SK-N-SH (cell line): ENCODE measurements at regions not wholly inside any gene's neighbourhood (a gene's known extent, or its start where the extent isn't known, plus 50 kb on each side); places are given as distances from the start of the nearest gene placed in this dataset.

Experiments
- CTCF ChIA-PET: fragments of 300-600, 350-600 bp; formaldehyde crosslinking; extraction: SDS; loops from one replicate; lab custom pipeline; 2021; lab: Yijun Ruan, JAX
- POLR2A ChIA-PET: fragments of 350-600 bp; sonication (Branson Sonifier 250); formaldehyde crosslinking; extraction: SDS; loops from one replicate; lab custom pipeline; 2020; ENCODE audit warnings: antibody characterized with exemption, inconsistent platforms; lab: Yijun Ruan, JAX
- DNase-seq: peaks from one replicate; pipeline ENCODE4 v3.0.0; 2012
- H2AFZ ChIP-seq: fragments of 200-600 bp; sonication (generic); 2 replicates; pipeline ENCODE4 v1.8.1; 2016; ENCODE audit warnings: antibody characterized with exemption, mild to moderate bottlenecking, low read depth
- H3F3A ChIP-seq: fragments of 200-600 bp; sonication (generic); replicated peaks from 2 replicates; pipeline ENCODE3; 2016; ENCODE audit warnings: antibody characterized with exemption, mild to moderate bottlenecking; ENCODE audit not compliant: insufficient read depth
- H3K27ac ChIP-seq, 2 experiments: fragments of 200-500 bp in 1 of 2; fragments of 200-600 bp in 1 of 2; sonication (Bioruptor generic) in 1 of 2; sonication (generic), shearing (Covaris generic) in 1 of 2; 2 replicates each; pipeline versions ENCODE4 v1.5.1 to v1.6.1; 2014 to 2016; ENCODE audit warnings: low read depth in 2 of 2, inconsistent platforms in 1 of 2, low read length in 1 of 2, mild to moderate bottlenecking in 1 of 2, mixed read lengths in 1 of 2
- H3K27me3 ChIP-seq: fragments of 200-600 bp; sonication (generic), shearing (Covaris generic); 2 replicates; pipeline ENCODE4 v1.6.1; 2016; ENCODE audit warnings: mixed run types; ENCODE audit not compliant: insufficient read depth
- H3K36me3 ChIP-seq, 2 experiments: fragments of 200-500 bp in 1 of 2; fragments of 200-600 bp in 1 of 2; sonication (Bioruptor generic) in 1 of 2; sonication (generic) in 1 of 2; replicated peaks in 1 of 2; 2 replicates each; pipeline versions ENCODE3 to v1.5.1; 2014 to 2016; ENCODE audit warnings: low read length in 1 of 2, mild to moderate bottlenecking in 1 of 2; ENCODE audit not compliant: insufficient read depth in 2 of 2, control insufficient read depth in 1 of 2
- H3K4me1 ChIP-seq, 2 experiments: fragments of 200-500 bp in 1 of 2; fragments of 200-600 bp in 1 of 2; sonication (Bioruptor generic) in 1 of 2; sonication (generic), shearing (Covaris generic) in 1 of 2; 2 replicates each; pipeline versions ENCODE4 v1.5.1 to v1.6.1; 2014 to 2016; ENCODE audit warnings: low read depth in 1 of 2, low read length in 1 of 2, mixed run types in 1 of 2; ENCODE audit not compliant: insufficient read depth in 2 of 2, control insufficient read depth in 1 of 2
- H3K4me2 ChIP-seq: fragments of 200-600 bp; sonication (generic), shearing (Covaris generic); 2 replicates; pipeline ENCODE4 v1.6.1; 2017; ENCODE audit warnings: mixed run types
- H3K4me3 ChIP-seq, 2 experiments: fragments of 200-500 bp in 1 of 2; fragments of 200-600 bp in 1 of 2; sonication (Bioruptor generic) in 1 of 2; sonication (generic), shearing (Covaris generic) in 1 of 2; 2 replicates each; pipeline versions ENCODE4 v1.5.1 to v1.8.1; 2014 to 2016; ENCODE audit warnings: low read depth in 2 of 2, inconsistent platforms in 1 of 2, low read length in 1 of 2, mild to moderate bottlenecking in 1 of 2, mixed read lengths in 1 of 2, moderate library complexity in 1 of 2
- H3K79me2 ChIP-seq: fragments of 200-600 bp; sonication (generic); 2 replicates; pipeline ENCODE4 v1.8.1; 2017; ENCODE audit warnings: mild to moderate bottlenecking; ENCODE audit not compliant: insufficient read depth
- H3K9ac ChIP-seq: fragments of 200-600 bp; sonication (generic); 2 replicates; pipeline ENCODE4 v1.6.1; 2017; ENCODE audit warnings: mixed run types
- H3K9me2 ChIP-seq: fragments of 200-600 bp; sonication (generic); 2 replicates; pipeline ENCODE4 v1.6.1; 2017; ENCODE audit warnings: mixed run types
- H3K9me3 ChIP-seq: fragments of 200-600 bp; sonication (generic); 2 replicates; pipeline ENCODE4 v1.6.1; 2017; ENCODE audit warnings: mixed run types, mild to moderate bottlenecking, moderate library complexity
- H4K20me1 ChIP-seq: fragments of 200-600 bp; sonication (generic); 2 replicates; pipeline ENCODE4 v1.6.1; 2017; ENCODE audit warnings: mild to moderate bottlenecking, mixed run types; ENCODE audit not compliant: insufficient read depth
- ELF1 ChIP-seq: IDR thresholded peaks from 2 replicates; pipeline ENCODE4 v1.4.0; 2012
- EP300 ChIP-seq, 2 experiments: IDR thresholded peaks; 2 replicates each; pipeline versions ENCODE4 v1.4.0 to v1.6.1; 2012; ENCODE audit warnings: borderline replicate concordance in 1 of 2, low read depth in 1 of 2, low read length in 1 of 2
- EZH2phosphoT487 ChIP-seq: fragments of 200-600 bp; sonication (generic); IDR thresholded peaks from 2 replicates; pipeline ENCODE4 v1.6.1; 2017; ENCODE audit warnings: low read depth, mixed run types, mild to moderate bottlenecking, antibody characterized with exemption, moderate library complexity, borderline replicate concordance
- FOSL2 ChIP-seq: IDR thresholded peaks from 2 replicates; pipeline ENCODE4 v1.4.0; 2012; ENCODE audit warnings: low read depth, mild to moderate bottlenecking, moderate library complexity, borderline replicate concordance
- FOXM1 ChIP-seq: IDR thresholded peaks from 2 replicates; pipeline ENCODE4 v1.4.0; 2012; ENCODE audit warnings: low read depth, mild to moderate bottlenecking
- MEF2A ChIP-seq: IDR thresholded peaks from 2 replicates; pipeline ENCODE4 v1.4.0; 2012; ENCODE audit warnings: low read depth, borderline replicate concordance
- POLR2AphosphoS5 ChIP-seq: IDR thresholded peaks from 2 replicates; pipeline ENCODE4 v1.6.1; 2012; ENCODE audit warnings: low read depth, low read length
- RXRA ChIP-seq: IDR thresholded peaks from 2 replicates; pipeline ENCODE4 v1.4.0; 2012; ENCODE audit warnings: low read depth, mild to moderate bottlenecking, borderline replicate concordance
- SIN3A ChIP-seq: IDR thresholded peaks from 2 replicates; pipeline ENCODE4 v1.6.1; 2012; ENCODE audit warnings: low read depth, mild to moderate bottlenecking, low read length, moderate library complexity, borderline replicate concordance
- TEAD4 ChIP-seq: IDR thresholded peaks from 2 replicates; pipeline ENCODE4 v1.4.0; 2012; ENCODE audit warnings: mild to moderate bottlenecking, borderline replicate concordance; ENCODE audit not compliant: insufficient read depth
- WGBS: methylation state at CpG from one replicate; pipeline ENCODE4 v1.1.6; 2017; ENCODE audit warnings: low lambda C conversion rate; 5-methylcytosine and 5-hydroxymethylcytosine counted together
- TF ChIP-seq, protein P1 (sequence below): IDR thresholded peaks from 2 replicates; pipeline ENCODE4; 2012
- TF ChIP-seq, protein P2 (sequence below): IDR thresholded peaks from 2 replicates; pipeline ENCODE4 v1.4.0; 2012; ENCODE audit warnings: low read depth
- TF ChIP-seq, protein P3 (sequence below): fragments of 150-350 bp; IDR thresholded peaks from 2 replicates; pipeline ENCODE4 v1.6.1; 2017; ENCODE audit warnings: antibody characterized with exemption, low read length, low read depth, borderline replicate concordance

DNA sequence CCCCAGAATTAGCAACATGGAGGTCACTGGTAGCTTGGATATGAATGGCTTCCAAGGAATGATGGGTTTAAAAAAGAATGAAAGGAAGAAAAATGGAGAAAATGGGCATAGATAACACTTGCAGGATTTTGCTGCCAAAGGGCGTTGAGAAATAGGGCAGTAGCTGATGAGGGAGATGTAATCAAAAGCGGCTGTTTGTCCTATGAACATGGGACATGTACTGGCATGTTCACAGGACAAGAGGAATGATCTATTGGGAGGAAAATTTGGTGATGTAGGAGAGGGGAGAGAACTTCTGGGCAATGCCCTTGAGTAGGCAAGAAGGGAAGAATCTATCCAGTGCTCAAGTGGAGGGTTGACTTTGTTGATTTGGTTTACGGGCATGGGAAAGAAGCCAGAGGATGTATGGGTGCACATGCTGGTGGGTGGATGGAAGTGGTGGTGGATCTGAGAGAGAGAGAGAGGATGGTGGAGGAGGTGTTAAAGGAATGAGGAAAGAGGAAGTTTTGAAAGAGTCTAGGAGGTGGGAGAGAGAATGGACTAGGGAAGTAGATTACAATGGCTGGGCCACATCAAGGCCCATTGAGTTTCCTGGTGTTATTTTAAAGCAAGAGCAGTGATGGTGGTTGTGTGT, 115.1 kb upstream of the MVB12B start:
- CTCF ChIA-PET = no interaction called here

DNA sequence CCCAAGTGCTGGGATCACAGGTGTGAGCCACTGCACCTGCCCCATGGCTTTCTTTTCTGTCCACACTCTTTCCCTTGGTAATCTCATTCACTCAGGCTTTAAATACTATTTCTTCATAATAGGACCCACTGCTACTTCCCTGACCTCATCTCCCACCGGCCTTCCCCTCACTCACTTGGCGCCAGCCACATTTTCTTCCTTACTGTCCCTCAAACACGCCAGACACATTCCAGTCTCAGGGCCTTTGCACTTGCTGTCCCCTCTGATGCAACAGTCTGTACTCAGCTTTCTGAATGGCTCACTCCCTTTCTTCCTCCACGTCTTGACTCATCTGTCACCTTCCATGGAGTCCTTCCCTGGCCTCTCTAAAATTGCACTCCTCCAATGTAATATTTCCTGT, 111.1 kb upstream of the MVB12B start:
- Histone ChIP-seq H3K9me3 (no peaks in the 10 kb centered on the region), H4K20me1 (no peaks in the 10 kb centered on the region), H2AFZ (no peak overlapping the region), H3K27me3 (peaks cover 4% of the 10 kb centered on the region; the same call in 1 of the 2 replicates), H3K4me1 (no peaks in the 10 kb centered on the region), H3K9ac (no peak overlapping the region), H3K27ac (no peak overlapping the region), H3K36me3 (no peaks in the 10 kb centered on the region), H3K4me2 (no peak overlapping the region), H3K79me2 (no peaks in the 10 kb centered on the region), H3F3A (no peaks in the 10 kb centered on the region), H3K4me3 (no peak overlapping the region)
- POLR2A ChIA-PET = no interaction called here
- 49% methylated on average over 4 of the region's 4 CpGs for WGBS
- CTCF ChIA-PET = no interaction called here
- TF ChIP-seq TEAD4 = no peak
- no peak for TF ChIP-seq FOXM1
- no peak for TF ChIP-seq EZH2phosphoT487
- no peak for TF ChIP-seq SIN3A
- TF ChIP-seq POLR2AphosphoS5 = no peak
- TF ChIP-seq, all 33 proteins: peak for 0
- DNase-seq = no peak
- H3K9me2 ChIP-seq = no peaks in the 10 kb centered on the region

More for the DNA sequence above, 115.1 kb upstream of the MVB12B start:
- no peak for DNase-seq
- H3K4me1 ChIP-seq = no peaks in the 10 kb centered on the region
- H3K9me2 ChIP-seq = no peaks in the 10 kb centered on the region
- POLR2A ChIA-PET = no interaction called here
- no peak overlapping the region for H3K9ac ChIP-seq
- H3K4me3 ChIP-seq = no peak overlapping the region
- H3K36me3 ChIP-seq = no peaks in the 10 kb centered on the region
- H2AFZ ChIP-seq = no peak overlapping the region
- no peak overlapping the region for H3K4me2 ChIP-seq
- no peaks in the 10 kb centered on the region for H3K9me3 ChIP-seq
- no peaks in the 10 kb centered on the region for H3K79me2 ChIP-seq
- H3K27me3 ChIP-seq = no peaks in the 10 kb centered on the region; the same call in 1 of the 2 replicates
- no peaks in the 10 kb centered on the region for H3F3A ChIP-seq
- TF ChIP-seq, protein P1, sequence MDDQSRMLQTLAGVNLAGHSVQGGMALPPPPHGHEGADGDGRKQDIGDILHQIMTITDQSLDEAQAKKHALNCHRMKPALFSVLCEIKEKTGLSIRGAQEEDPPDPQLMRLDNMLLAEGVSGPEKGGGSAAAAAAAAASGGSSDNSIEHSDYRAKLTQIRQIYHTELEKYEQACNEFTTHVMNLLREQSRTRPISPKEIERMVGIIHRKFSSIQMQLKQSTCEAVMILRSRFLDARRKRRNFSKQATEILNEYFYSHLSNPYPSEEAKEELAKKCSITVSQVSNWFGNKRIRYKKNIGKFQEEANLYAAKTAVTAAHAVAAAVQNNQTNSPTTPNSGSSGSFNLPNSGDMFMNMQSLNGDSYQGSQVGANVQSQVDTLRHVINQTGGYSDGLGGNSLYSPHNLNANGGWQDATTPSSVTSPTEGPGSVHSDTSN = no peak
- no peak for TF ChIP-seq FOSL2
- TF ChIP-seq TEAD4 = no peak
- no peak for TF ChIP-seq RXRA
- TF ChIP-seq FOXM1 = no peak
- no peak for TF ChIP-seq ELF1
- TF ChIP-seq EZH2phosphoT487 = no peak
- TF ChIP-seq, protein P2, sequence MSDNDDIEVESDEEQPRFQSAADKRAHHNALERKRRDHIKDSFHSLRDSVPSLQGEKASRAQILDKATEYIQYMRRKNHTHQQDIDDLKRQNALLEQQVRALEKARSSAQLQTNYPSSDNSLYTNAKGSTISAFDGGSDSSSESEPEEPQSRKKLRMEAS = no peak
- no peak for TF ChIP-seq MEF2A
- no peak for TF ChIP-seq SIN3A
- TF ChIP-seq, protein P3, sequence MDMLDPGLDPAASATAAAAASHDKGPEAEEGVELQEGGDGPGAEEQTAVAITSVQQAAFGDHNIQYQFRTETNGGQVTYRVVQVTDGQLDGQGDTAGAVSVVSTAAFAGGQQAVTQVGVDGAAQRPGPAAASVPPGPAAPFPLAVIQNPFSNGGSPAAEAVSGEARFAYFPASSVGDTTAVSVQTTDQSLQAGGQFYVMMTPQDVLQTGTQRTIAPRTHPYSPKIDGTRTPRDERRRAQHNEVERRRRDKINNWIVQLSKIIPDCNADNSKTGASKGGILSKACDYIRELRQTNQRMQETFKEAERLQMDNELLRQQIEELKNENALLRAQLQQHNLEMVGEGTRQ = no peak
- TF ChIP-seq EP300 (IDR thresholded peaks at IDR 0.05; ENCODE audit: borderline replicate concordance in 1 of 2, low read depth in 1 of 2, low read length in 1 of 2) = no peak
- 36% methylated on average over 3 of the region's 3 CpGs for WGBS
- H4K20me1 ChIP-seq = no peaks in the 10 kb centered on the region
- no peak overlapping the region for H3K27ac ChIP-seq
